Bronchial epithelial cell (primary cell): ENCODE measurements at regions not wholly inside any gene's neighbourhood (a gene's known extent, or its start where the extent isn't known, plus 50 kb on each side); places are given as distances from the start of the nearest gene placed in this dataset.

ENCODE experiments used
- DNase-seq: peaks from one replicate; pipeline ENCODE4 v3.0.0-alpha.2; 2010; ENCODE audit warnings: low read depth
- FAIRE-seq: peaks from 2 replicates; lab custom pipeline; 2011; peaks lifted over from hg19 to GRCh38; lab: Jason Lieb, UNC
- H3K27me3 ChIP-seq: 2 replicates; pipeline ENCODE4 v1.5.1; 2011; ENCODE audit warnings: low read length; ENCODE audit not compliant: control insufficient read depth, insufficient read depth
- H3K36me3 ChIP-seq: 2 replicates; pipeline ENCODE4 v1.5.1; 2011; ENCODE audit warnings: low read length; ENCODE audit not compliant: control insufficient read depth, insufficient read depth
- H3K4me3 ChIP-seq: 2 replicates; pipeline ENCODE4 v1.5.1; 2011; ENCODE audit warnings: mild to moderate bottlenecking, low read depth, low read length, control low read depth
- TF ChIP-seq, protein P1 (sequence below): IDR thresholded peaks from 2 replicates; pipeline ENCODE4 v1.5.1; 2011; ENCODE audit warnings: mild to moderate bottlenecking, moderate library complexity, low read length, control low read depth, inconsistent platforms; ENCODE audit not compliant: insufficient read depth, severe bottlenecking

DNA sequence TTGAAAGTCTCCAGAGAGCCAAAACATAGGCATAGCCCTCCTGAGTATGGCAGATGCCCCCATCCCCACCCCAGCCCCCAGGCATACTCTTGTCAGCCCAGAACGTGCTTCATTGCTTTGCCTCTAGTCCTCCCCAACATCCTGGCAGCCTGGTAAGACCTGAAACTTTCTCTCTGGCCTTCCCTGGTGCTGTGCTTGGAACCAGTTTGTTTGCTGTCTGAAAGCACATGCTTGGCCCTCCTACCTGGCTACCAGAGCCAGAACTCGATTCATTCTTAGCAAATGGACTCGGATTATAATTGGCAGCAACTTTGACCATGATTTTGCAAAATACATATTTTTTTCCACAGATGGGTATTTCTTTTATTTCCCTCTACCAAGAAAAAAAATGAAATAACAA is 248.1 kb downstream of the USP46 start:
- no peak for DNase-seq
- H3K4me3 ChIP-seq = no peak overlapping the region

DNA sequence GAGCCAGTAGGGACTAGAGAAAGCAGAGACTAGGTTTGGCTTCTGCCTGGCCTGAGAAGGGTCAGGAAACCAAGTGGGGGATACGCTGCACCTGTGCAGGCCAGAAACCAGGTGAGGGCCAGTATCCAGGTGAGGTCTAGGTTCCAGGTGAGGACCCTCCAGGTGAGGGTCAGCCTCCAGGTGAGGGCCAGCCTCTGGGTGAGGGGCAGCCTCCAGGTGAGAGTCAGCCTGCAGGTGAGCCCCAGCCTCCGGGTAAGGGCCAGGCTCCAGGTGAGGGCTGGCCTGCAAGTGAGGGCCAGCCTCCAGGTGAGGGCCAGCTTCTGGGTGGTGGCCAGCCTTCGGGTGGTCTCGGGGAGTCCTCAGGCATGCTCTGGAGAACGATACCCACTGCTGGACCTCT is 238.8 kb downstream of the USP46 start:
- Histone ChIP-seq H3K4me3 (no peak overlapping the region), H3K36me3 (no peaks in the 10 kb centered on the region), H3K27me3 (no peaks in the 10 kb centered on the region)
- TF ChIP-seq, protein P1, sequence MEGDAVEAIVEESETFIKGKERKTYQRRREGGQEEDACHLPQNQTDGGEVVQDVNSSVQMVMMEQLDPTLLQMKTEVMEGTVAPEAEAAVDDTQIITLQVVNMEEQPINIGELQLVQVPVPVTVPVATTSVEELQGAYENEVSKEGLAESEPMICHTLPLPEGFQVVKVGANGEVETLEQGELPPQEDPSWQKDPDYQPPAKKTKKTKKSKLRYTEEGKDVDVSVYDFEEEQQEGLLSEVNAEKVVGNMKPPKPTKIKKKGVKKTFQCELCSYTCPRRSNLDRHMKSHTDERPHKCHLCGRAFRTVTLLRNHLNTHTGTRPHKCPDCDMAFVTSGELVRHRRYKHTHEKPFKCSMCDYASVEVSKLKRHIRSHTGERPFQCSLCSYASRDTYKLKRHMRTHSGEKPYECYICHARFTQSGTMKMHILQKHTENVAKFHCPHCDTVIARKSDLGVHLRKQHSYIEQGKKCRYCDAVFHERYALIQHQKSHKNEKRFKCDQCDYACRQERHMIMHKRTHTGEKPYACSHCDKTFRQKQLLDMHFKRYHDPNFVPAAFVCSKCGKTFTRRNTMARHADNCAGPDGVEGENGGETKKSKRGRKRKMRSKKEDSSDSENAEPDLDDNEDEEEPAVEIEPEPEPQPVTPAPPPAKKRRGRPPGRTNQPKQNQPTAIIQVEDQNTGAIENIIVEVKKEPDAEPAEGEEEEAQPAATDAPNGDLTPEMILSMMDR = no peak
- FAIRE-seq (no peak), DNase-seq (no peak)

More for the DNA sequence above, 248.1 kb downstream of the USP46 start:
- no peaks in the 10 kb centered on the region for H3K36me3 ChIP-seq
- FAIRE-seq = no peak
- no peaks in the 10 kb centered on the region for H3K27me3 ChIP-seq
- TF ChIP-seq, protein P1 = no peak

DNA sequence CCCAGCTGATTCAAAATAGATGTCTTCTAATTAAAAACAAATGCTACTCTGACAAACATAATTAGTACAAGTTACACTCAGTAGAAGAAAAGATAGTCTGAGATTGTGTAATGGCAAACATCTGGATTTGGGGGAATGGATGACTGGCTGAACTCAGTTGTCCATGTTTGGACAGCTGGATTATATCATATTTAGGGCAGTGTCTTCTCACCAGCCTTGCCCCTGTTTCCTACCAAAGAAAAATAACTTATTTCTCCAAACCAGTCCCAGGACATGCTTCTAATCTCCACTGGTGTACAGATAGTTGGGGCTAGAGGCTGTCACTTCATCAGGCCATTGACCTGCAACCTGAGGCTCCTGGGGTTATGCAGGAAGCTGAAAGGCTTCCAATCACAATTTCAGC is 237.3 kb downstream of the USP46 start:
- Histone ChIP-seq H3K36me3 (no peaks in the 10 kb centered on the region), H3K27me3 (no peaks in the 10 kb centered on the region), H3K4me3 (no peak overlapping the region)
- FAIRE-seq = no peak
- TF ChIP-seq, protein P1 = no peak
- no peak for DNase-seq

DNA sequence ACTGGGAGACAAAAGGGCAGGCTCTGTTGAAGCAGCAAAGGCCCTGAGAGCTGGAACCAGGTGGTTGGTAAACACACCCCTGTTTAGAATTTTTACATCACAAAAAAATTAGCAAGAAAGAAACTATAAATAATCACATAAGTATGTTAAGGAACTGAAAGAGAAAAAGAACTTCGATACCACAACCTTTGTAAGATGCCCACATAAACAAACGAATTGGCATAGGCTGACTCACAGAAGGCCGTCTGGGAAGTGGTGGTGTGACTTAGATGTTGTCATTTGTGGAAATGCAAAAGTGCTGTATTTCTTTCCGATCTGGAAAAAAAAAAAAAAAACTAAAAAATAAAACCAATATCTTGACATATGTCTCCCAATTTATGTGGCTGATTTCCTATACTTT is 235.1 kb downstream of the USP46 start:
- DNase-seq (no peak), FAIRE-seq (no peak)
- no peak overlapping the region for H3K4me3 ChIP-seq
- TF ChIP-seq, protein P1 = no peak
- no peaks in the 10 kb centered on the region for H3K27me3 ChIP-seq
- no peaks in the 10 kb centered on the region for H3K36me3 ChIP-seq

DNA sequence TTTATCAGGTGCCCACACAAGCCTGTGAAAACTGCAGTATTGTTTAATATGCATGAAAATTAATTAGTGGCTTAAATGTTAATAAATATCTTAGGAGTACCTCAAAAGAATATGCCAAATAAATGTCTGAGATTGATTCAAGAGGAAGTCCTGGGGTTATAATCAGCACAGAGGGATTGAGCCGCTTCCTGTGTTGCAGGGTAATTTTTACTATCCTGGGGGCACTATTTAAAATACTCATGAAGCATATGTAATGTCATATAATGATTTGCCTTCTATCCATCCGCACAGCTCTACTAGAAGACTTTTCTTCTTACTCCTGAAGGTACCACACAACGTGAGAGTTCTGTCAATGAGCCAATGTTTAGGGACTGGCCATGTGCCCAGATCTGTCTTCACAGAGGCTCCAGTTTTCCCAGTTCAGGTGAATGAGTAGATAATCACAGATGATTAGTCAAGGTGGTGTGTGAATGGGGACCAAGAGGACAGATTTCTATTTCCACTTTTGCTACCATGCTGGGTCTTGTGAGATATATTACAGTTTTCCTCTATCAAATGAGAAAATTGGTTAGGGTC is 233.3 kb downstream of the USP46 start:
- FAIRE-seq (no peak), DNase-seq (peak; percentile 5)
- TF ChIP-seq, protein P1 = no peak
- H3K4me3 ChIP-seq = no peak overlapping the region
- H3K36me3 ChIP-seq = no peaks in the 10 kb centered on the region
- no peaks in the 10 kb centered on the region for H3K27me3 ChIP-seq

DNA sequence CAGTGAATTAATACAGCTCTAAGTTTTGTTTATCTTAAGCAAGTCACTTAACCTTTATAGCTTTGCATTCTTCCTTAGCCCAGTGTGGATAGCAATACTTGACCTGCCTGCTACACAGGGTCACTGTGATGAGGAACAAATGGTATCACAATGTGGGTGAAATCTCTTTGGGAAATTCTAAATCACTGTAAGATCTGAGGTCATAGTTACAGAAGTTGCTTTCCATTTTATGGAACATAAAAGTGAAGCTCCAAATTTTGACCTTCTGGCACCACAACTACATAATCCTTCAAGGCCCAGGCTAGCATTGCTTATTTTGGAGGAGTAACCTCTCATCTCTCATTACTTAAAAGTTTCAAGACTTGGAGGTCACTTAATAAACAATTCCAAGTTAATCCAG is 227.7 kb downstream of the USP46 start:
- H3K27me3 ChIP-seq = no peaks in the 10 kb centered on the region
- DNase-seq = no peak
- TF ChIP-seq, protein P1 = no peak
- H3K4me3 ChIP-seq = no peak overlapping the region
- no peak for FAIRE-seq
- no peaks in the 10 kb centered on the region for H3K36me3 ChIP-seq
